MV-4-11 (cell line): ENCODE measurements at regions not wholly inside any gene's neighbourhood (a gene's known extent, or its start where the extent isn't known, plus 50 kb on each side); places are given as distances from the start of the nearest gene placed in this dataset.

Source experiments
- DNase-seq: peaks from one replicate; lab custom pipeline; 2025; lab: John Stamatoyannopoulos, UW

- DNase-seq, result no peak
These were observed 152.5 kb upstream of the NAV2 start for GRCh38 chr11:19560156-19560555.

DNA sequence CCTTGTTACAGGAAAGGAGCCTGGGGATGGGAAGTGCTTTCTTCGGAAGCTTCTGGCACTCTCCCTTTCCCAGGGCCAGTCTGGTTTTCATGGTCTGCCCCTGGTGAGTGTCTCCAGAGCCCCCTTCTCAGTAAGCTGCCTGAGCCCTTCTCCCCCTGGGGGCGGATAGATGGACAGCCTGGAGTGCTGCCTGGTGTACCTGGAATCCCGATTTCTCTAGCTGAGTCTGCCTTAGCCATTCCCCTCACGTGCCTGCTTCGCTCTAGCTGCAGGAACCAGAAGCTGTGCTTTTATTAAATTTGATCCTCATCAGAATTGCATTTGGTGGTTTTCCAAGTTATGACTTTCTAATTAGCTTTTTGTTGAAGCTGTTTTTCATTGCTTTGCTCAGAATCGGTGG is 152.9 kb upstream of the NAV2 start:
- DNase-seq, result no peak

GRCh38 chr11:19558189-19558986 is 154.2 kb upstream of the NAV2 start:
- peak; percentile 5 for DNase-seq

GRCh38 chr11:19557720-19558140 is 154.9 kb upstream of the NAV2 start:
- peak; percentile 11 for DNase-seq

DNA sequence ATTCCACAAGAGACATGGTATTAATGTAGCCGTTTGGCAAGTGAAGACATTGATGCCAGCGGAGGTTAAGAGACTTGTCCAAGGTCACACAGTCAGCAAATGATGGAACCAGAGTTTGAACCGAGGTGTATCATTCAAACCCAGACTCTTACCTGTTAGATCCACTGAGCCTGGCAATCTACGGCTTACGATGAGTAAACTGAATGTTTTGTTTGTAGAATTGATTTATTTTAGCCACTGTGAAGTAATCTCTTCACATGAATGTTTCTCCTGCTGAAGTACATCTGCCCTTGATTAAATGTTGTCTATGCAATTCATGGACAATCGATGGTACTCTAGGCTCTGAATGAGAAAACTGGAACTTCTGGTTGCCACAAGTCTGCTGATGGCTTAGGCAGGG is 155.5 kb upstream of the NAV2 start:
- DNase-seq, result no peak

DNA sequence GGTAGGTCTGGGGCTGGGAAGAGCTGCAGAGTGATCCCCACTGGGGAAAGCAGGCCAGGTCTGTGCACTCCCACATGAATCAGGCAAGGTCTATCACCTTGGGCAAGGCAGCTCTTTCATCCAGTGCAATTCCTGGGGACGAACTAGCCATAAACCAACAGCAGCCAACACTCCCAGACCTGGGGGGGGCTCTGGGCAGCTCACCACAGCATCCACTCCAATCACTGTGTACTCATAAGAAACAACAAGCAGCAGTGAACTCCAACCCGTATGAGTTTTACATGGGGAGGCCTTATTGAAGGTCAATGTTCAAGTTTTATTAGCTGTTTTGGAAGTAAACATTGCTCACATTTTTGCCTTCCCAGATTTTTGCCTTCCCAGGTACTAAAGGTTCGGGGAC is 157.4 kb upstream of the NAV2 start:
- no peak for DNase-seq

DNA sequence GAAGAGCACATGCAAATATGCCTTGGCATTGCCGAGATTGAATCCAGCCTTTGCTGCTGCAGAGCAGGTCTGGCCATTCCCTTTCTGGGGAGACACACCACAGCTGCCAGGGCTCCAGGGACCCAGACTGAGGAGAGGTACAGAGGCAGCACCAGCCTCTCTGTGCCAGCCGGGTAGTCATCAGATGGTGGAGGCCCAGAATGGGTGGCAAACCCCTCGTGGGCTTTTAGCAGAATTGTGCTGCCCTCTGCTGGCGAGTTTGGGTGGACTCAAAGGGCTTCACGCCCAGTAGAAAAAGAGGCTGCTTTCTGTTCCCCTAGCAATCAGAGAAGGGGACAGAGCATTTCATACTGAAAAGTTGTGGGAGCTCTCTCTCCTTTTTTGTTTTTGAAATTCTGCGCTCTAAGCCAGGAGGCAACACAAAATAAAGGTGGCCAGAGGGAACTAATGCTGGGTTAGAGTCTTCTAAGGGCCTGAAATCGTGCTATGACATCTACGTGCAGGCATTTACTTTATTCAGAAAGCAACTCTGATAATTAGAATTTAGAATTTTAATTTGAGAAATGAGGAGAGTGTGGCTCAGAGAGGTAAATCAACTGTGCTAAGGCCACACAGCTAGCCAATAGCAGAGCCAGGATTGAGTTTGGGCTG is 158.8 kb upstream of the NAV2 start:
- peak; percentile 34 for DNase-seq

- no peak for DNase-seq
These were observed 159.9 kb upstream of the NAV2 start for GRCh38 chr11:19552656-19553260.

DNA sequence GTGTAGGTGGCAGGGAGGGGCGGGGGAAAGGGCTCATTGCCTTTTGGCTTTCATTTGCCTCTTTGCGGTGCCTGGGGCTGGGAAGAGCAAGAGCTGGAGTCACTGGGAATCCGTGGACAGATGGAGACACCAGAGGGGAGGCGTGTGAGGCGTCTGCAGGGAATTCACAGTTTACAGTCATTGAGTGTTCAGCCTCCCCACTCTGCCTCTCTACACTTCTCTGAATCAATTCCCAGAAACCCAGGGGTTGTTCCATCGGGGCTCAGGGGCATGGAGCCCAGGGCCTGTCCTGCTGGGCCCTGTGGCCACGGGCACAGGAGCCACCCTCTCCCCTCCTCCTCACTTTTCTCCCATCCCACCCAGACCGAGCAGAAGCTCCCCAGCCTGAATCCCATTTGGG is 160.5 kb upstream of the NAV2 start:
- DNase-seq, result no peak

GRCh38 chr11:19551457-19551856 is 161.2 kb upstream of the NAV2 start:
- DNase-seq, result no peak

- DNase-seq, result no peak
These were observed 165.6 kb upstream of the NAV2 start for GRCh38 chr11:19547044-19547443.

DNA sequence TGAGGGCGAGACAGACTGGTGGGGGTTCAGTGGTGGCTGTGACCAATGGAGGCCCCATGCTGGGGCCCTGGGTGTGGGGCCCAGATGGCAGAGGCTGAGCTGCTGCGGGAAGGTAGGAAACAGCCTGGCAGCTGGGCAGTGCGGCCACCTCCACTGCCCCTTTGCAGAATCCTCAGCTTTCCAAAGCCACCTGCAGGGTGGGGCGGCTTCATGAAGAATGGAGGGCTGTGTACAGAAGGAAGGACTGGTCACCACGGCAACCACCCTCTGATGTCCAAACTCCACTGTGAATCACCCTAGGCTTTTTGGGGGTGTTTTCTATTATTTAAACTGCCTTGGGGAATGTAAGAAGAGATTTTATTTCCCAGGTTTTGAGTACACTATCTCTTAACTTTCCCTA is 166.3 kb upstream of the NAV2 start:
- no peak for DNase-seq

DNA sequence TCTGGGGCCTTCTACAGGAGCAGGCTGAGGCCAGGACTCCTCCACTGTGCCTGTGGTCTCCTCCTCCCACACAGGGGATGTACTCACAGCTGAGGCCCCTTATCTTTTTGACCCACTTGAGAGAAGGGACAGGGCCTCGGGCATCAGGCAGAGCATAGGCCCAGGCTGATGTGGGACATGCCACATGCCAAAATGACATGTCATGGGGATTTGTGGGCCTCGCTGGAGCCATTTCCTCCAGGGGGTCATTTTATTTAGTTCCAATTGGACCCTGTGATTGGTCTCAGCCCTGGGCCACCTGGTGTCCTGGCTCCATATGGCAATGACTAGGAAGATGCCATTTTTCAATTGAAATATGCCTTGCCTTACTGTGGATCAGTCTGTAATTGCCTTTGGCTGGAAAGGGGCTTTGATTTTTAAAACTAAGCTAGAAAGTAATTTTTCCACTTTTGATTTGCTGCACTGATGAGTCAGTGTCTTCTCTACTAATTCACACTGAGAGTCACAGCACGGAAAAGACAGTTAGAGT is 171.1 kb upstream of the NAV2 start:
- DNase-seq, result no peak

DNA sequence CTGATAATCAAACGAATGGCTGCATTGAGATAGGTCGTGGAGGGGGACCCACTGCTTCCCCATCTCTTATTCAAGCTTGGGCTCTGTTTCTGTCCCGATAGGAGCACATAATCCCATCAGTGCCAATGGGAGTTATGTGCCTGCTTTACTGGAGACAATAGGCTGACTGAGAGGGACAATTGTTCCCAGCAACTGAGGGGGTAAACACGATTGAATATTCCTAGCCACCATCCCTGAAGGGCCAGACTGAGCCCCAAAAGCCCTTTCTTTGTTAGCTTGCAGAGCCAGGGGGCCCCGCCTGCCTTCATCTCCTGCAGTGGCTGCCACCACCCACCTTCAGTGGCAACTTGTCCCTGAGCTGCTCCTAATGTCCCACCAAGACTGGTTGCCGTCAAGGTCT is 172.8 kb upstream of the NAV2 start:
- no peak for DNase-seq

DNA sequence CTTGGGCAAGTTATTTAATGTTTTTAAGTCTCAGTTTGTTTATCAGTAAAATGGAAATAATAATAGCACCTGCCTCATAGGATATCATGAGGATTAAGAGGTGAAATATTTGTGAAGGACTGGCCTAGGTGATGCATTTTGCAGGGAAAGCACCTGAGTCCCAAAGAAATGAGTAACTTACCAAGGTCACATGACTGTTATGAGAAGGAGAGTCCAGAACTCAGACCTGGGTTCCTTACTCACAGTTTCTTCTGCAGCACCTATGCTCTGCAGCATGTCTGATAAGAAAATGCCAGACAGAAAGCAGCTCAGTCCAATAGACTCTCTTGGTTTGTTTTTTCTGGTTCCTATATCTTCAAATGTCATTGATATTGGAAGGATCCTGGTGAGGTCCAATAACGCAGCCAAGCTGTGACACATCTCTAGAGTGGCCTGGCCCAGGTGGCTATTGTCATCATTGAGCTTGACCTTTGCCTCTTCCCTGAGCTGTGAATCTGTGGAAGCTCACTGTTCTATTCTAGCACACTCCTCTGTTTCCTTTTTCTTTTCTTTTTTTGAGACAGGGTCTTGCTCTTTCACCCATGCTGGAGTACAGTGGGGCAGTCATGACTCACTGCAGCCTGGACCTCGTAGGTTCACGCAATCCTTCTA is 174.7 kb upstream of the NAV2 start:
- no peak for DNase-seq

DNA sequence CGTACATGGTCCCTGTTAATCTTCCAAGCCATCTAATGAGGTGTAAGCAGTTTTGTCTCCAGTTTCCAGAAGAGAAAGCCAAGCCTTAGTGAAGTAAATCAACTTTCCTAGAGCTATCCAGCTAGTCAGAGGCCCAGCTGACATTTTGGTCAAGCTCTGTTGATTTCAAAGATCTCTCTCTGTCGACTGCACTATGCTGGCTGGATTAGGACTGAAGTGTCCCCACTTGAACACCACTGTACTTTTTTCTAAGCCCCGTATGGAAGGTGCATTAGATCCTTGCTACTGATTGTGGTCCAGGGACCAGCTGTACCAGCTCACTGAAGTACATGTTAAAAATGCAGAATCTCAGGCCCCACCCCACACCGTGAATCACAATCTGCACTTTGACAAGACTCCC is 176.5 kb upstream of the NAV2 start:
- DNase-seq, result no peak

DNA sequence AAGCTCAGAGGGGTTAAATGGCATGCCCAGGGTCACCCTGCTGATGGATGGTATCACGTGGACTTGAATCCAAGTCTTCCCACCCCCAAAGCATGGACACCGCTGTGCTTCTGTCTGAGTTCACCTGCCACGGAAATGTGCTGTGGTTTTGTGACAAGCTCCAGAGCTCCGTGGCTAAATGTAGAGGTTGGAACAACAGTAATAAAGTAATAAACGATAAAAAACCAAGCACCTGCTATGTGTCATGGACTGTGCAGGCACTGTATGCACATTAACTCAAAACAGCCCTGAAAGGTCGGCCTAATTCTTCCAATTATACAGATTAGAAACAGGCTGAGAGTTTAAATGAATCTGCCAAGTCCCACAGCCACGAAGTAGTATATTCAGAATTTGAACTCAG is 182.1 kb upstream of the NAV2 start:
- DNase-seq, result no peak

GRCh38 chr11:19526119-19526518 is 186.5 kb upstream of the NAV2 start:
- DNase-seq, result no peak

DNA sequence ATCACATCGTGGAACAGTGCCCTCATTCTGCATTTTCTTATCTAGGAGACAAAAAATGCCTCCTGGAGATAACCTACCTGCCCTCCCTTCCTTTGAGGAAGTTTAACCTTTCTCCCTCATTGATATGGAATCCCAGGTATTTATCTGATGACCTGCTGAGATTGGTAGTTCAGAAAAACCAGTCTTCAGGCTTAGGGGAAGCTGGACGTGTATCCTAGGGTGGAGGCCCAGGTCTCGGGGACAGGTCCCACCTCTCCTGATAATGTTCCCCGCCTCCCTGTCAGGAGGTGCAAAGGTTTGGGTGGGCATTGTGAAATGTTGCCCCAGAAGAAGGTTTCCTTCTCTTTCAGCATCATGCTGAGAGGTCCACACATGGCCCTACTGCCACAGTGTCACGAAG is 186.9 kb upstream of the NAV2 start:
- no peak for DNase-seq

DNA sequence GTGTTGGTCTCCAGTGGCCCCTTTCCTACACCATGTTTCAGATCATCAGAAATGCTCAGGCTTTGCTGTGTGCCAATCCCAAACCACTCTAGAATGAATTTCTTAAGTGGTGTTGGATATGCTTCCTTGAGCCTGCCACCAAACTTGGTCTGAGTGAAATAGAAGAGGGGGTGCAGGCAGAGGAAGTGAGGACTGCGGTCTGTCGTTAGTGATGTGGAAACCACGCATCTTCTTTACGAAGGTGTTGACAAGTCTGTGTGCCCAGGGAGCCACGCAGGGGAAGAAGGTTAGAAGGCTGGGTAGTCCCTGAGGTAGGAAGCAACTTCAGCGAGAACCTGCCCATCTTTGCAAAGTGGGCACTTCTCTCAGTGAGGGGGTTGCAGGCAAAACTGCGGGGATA is 187.4 kb upstream of the NAV2 start:
- no peak for DNase-seq

DNA sequence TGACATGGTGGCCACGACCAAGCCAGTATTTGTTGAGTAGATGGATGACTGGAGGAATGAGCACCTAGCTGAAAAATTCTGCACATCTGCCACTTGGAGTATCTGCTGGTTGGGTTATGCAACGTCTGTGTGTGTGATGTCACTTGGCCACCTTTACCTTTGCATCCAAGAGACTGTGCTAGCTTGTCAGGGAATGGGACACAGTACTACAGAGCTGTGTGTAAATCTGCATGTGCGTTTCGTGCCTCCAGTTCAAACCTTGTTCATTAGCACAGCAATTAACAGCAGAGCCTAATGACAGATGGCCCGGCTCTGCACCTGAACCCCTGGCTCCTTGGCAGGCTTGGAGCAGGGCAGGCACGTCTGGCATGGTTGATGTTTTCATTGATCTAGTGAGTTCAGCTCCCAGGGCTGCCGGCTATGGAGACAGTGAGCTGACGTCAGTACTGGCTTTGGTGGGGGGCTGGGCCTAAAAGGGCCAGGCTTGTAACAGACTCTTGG is 188.4 kb upstream of the NAV2 start:
- no peak for DNase-seq

DNA sequence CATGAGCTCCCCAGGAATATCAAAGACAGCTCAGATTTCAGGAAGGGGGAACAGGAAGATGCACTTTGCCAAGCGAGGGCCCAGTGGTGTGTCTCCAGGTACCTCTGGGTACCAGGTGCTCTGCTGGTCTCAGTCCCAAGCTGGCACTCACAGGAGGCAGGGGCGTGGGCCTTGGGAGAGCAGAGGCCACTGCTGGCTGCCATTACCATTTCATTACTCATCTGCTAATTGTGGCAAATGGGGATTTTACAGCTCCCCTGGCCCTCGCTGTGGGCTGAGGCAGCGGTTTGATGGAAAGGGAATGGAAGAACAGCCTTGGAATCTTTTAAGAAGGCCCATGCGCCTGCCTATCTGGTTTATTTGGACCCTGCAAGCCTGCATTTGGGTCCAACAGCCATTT is 192.0 kb upstream of the NAV2 start:
- DNase-seq, result no peak
